GM12864 (cell line): ENCODE measurements at regions not wholly inside any gene's neighbourhood (a gene's known extent, or its start where the extent isn't known, plus 50 kb on each side); places are given as distances from the start of the nearest gene placed in this dataset.

Experiments
- DNase-seq: peaks from one replicate; pipeline ENCODE4 v3.0.0-alpha.2; 2011; ENCODE audit warnings: low read depth
- H3K4me3 ChIP-seq: 2 replicates; pipeline ENCODE4 v1.5.1; 2011; ENCODE audit warnings: mild to moderate bottlenecking, low read depth, low read length, control low read depth
- CTCF ChIP-seq: IDR thresholded peaks from 2 replicates; pipeline ENCODE4 v1.5.1; 2011; ENCODE audit warnings: low read depth, mild to moderate bottlenecking, moderate library complexity, low read length, control low read depth, inconsistent platforms; ENCODE audit errors: missing control alignments

GRCh38 chr16:65634291-65634690, 512.4 kb upstream of the CDH11 start:
- no peak overlapping the region for H3K4me3 ChIP-seq
- DNase-seq, result no peak
- no peak for TF ChIP-seq CTCF

DNA sequence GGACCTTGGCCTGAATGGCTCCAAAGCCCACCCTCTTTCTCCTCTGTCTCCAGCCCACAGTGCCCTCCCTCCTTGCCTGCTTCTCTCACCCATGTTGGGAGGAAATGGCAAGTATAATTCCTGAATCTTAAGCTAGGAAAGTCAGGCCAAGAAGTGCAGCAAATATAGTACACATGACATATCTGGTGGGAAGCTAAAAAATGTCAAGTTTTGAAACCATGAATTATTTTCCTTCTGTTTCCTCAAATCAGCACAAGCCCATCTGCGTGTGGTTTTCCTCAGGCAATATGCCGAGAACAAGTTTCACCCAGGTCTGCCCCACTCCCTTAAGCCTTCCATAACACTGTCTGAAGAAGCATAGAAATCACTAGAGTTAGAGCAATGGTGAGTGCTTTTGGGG, 502.8 kb upstream of the CDH11 start:
- no peak for DNase-seq
- TF ChIP-seq CTCF, result no peak
- no peak overlapping the region for H3K4me3 ChIP-seq

- no peak for TF ChIP-seq CTCF
- H3K4me3 ChIP-seq, result no peak overlapping the region
- DNase-seq, result no peak
These were observed 502.4 kb upstream of the CDH11 start for GRCh38 chr16:65624229-65624628.

DNA sequence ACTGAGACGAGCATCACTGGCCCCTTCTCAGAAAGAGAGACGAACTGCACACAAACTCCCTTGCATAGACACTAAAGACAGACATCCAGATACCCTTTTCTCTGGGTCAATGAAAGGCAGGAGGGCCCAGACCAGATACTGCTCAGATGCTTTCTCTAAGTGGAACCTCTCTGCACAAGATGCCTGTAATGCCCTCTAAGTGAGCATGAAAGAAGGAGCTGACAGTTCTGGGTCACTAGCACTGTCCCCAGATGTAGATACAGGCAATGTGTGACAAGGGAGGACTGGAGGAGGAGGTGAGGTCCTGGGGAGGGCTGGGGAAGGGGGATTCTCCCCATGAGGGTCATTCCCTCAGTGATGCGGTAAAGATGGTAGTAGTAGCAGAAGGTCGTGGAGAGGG, 501.0 kb upstream of the CDH11 start:
- no peak for DNase-seq
- no peak overlapping the region for H3K4me3 ChIP-seq

DNA sequence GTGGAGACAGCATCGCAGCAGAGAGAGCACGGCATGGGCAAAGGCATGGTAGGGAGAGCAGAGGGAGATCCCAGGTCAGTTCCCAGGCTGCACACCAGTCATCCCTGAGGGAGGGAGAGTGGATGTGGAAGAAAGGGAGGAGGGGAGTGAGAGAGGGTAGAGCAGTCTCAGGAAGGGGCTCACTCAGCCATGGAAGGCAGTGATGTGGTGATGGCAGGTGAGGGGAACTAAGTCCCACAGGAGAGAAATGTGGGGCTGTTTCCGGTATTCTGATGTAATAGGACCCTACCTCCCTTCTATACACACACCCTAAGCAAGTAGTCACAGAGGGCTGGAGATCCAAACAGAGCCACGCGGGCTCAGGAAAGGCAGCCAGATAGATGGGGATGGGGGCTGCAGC, 500.3 kb upstream of the CDH11 start:
- DNase-seq, result no peak
- H3K4me3 ChIP-seq, result no peak overlapping the region
- TF ChIP-seq CTCF, result no peak

More for the DNA sequence above, 501.0 kb upstream of the CDH11 start:
- TF ChIP-seq CTCF, result no peak

DNA sequence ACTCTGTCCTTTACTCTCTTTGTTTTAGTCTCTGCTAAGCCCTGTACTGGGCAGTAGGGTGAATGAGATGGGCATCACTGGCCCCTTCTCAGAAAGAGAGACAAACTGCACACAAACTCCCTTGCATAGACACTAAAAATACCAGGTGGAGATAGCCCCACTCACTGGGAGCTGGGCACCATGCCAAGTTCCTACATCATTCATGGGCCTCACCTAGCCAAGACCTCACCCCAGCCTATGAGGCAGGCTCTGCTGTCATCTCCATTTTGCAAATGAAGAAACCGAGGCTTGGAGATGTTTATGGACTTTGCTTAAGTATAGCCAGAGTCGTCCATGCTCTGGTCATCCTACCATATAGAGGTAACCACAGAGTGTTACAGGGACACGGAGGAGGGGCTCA, 499.8 kb upstream of the CDH11 start:
- no peak overlapping the region for H3K4me3 ChIP-seq
- TF ChIP-seq CTCF, result no peak
- DNase-seq, result no peak

GRCh38 chr16:65619606-65620005, 497.7 kb upstream of the CDH11 start:
- DNase-seq, result no peak
- no peak overlapping the region for H3K4me3 ChIP-seq
- TF ChIP-seq CTCF, result no peak
